ENCODE measurements at regions not wholly inside any gene's neighbourhood (a gene's known extent, or its start where the extent isn't known, plus 50 kb on each side); places are given as distances from the start of the nearest gene placed in this dataset.
"Not testable (repeated sequence)": the region's sequence is repeated elsewhere in the genome, so short reads cannot be mapped to it uniquely, and the experiment has no call there.

DNA sequence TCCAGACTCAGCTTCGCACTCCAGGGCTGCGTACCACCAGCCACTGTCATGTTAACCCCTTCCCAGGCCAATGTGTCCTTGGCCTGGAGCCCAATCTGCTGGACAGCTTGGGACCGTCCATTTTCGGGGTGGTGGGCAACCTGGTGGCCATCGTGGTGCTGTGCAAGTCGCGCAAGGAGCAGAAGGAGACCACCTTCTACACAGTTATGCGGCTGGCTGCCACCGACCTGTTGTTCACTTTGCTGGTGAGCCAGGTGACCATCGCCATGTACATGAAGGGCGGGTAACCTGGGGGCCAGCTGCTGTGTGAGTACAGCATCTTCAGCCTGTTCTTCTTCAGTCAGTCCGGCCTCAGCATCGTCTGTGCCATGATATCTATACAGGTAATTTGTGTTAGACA, 90.3 kb upstream of the ZNG1F start:
- DNase-seq (ENCODE audit: low spot score); intact Hi-C loops (cut with DNase I): not testable (repeated sequence)

DNA sequence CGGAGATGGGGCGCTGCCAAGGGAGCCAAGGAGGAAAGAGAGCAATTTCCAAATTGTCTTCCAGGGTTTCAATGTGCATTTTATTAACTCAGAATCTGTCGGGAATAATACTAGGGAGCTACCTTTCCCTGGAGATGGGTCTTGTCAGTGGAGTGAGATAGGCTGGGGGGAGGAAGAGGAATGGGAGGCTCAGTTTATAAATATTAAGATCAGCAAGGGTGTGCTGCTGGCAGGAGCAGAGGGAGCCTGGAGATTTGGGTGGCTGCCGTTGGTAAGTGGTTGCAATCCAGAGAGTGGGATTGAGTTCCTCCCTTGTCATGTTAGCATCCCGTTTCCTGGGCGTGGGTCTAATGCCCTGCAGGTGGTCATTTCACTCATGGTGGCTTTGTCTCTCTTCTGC, 89.9 kb upstream of the ZNG1F start:
- intact Hi-C loops (cut with DNase I) = not testable (repeated sequence)

DNA sequence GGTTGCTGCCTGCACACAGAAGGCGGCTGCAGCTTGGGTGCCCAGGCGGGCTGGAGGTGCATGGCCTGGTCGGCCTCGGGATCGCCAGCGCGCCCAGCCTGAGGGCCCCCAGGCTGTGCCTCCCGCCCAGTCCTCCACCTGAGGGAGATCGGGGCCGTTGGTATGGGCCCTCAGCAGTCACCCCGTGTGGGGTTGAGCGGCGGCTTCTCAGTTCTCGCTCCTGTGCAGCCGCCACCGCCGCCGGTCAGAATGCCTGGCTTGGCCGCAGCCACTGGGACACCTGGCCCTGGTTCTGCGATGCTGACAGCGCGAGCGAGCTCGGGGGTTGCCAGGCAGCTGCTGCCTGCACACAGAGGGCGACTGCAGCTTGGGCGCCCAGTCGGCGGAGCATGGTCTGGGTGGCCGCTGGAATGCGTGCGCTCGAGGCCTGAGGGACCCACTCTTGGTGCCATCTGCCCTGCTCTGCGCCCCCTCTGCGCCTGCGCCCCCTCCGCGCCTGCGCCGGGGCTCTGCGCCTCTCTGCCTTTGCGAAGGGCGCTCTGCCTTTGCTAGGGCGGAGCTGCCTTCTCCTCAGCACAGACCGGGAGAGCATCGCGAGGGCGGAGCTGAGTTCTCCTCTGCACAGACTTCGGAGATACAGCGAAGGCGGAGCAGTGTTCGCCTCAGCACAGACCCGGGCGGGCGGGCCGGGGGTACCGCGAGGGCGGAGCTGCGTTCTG, 84.6 kb upstream of the ZNG1F start:
- peak; percentile 87 for DNase-seq (ENCODE audit: low spot score)
- intact Hi-C loops (cut with DNase I) = not testable (repeated sequence)

More for the DNA sequence above, 89.9 kb upstream of the ZNG1F start:
- not testable (repeated sequence) for DNase-seq (ENCODE audit: low spot score)

DNA sequence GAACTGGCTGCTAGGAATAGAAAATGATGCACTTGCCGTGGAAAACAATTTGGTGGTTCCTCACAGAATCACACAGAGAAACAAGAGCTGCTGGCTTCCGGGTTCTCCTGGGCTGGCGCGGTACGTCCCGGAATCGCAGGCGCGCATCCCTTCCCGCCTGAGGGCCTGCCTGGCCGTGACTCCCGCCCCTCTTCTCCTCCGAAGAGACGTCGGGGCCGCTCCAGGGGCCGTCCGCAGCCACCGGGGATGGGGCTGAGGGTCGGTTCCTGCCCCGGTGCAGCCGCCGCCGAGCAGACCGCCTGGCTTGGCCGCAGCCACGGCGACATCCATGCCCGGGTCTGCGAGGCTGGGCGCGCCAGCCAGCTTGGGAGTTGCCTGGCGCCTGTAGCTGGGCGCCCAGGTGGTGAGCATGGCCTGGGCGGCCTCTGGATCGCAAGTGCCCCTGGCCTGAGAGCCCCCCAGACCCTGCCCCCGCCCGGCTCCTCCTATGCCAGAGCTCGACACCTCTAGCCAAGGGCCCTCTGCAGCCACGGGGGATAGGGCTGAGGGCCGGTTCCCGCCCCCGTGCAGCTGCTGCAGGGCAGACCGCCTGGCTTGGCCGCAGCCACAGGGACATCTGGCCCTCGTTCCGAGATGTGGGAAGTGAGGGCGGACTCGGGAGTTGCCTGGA, 83.9 kb upstream of the ZNG1F start:
- intact Hi-C loops (cut with DNase I) = not testable (repeated sequence)
- DNase-seq (ENCODE audit: low spot score) = peak; percentile 84

DNA sequence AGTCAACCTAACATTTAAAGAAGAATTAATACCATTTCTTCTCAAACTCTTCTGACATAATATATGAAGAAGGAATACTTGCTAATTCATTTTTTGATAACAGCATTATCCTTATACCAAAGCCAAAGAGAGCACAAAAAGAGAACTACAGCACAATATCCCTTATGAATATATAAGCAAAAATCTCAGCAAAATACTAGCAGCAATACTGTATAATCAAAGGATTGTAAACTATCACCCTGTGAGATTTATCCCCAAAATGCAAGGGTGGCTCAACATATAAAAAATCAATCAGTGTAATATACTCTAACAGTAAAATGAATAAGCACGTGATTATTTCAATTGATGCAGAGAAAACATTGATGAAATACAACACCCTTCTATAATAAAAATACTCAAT, 81.9 kb upstream of the ZNG1F start:
- DNase-seq (ENCODE audit: low spot score); intact Hi-C loops (cut with DNase I): not testable (repeated sequence)

DNA sequence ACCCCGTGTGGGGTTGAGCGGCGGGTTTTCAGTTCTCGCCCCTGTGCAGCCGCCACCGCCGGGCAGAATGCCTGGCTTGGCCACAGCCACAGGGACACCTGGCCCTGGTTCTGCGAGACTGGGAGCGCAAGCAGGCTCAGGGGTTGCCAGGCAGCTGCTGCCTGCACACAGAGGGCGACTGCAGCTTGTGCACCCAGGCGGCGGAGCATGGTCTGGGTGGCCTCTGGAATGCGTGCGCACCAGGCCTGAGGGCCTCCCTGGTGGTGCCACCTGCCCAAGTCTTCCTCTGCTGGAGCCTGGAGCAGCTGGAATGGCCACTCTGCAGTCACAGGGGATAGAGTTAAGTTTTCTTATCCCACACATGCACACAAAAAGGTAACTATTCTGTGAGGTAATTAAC, 80.4 kb upstream of the ZNG1F start:
- DNase-seq (ENCODE audit: low spot score); intact Hi-C loops (cut with DNase I): not testable (repeated sequence)

DNA sequence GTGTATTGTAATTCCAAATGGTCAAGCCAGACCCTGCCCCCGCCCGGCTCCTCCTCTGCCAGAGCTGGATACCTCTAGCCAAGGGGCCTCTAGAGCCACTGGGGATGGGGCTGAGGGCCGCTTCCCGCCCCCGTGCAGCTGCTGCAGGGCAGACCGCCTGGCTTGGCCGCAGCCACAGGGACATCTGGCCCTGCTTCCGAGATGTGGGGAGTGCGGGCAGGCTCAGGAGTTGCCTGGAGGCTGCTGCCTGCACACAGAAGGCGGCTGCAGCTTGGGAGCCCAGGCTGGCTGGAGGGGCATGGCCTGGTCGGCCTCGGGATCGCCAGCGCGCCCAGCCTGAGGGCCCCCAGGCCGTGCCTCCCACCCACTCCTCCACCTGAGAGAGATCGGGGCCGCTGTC, 79.9 kb upstream of the ZNG1F start:
- intact Hi-C loops (cut with DNase I); DNase-seq (ENCODE audit: low spot score): not testable (repeated sequence)

DNA sequence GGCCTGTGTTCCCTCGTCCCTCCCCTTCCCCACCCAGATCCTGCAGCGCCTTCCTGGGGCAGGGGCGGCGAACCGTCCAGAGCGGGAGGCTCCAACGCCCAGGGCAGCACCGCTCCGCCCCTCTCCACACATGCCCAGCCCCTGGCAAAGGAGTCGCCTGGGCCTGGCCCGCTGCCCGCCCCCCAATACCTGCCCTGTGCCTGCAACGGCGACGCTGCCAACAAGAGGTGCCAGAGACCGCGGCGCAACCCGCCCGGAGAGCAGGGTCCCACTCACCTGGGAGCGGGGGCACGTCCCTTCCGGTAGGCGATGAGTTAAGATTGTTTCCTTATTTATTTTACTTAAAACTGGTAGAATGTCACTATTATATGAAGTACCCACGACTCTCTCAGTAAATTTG, 77.5 kb upstream of the ZNG1F start:
- intact Hi-C loops (cut with DNase I); DNase-seq (ENCODE audit: low spot score): not testable (repeated sequence)

DNA sequence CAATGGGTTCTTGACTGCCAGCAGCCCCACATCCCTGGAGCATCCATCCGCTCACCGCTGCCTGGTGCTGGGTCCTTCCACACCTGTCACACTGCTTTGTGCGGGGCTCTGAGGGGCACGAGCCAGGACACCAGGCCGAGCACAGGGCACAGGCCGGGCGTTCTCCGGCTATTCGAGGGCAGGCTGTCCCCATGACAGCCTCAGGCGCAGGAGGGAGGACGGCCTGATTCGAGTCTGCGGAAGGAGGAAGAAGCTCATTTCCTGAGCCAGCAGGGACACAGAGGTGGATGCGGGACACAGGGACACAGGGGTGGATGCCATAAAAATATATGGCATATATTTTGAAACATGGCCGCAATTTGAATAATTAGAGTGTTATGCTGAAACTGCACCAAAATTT, 76.9 kb upstream of the ZNG1F start:
- DNase-seq (ENCODE audit: low spot score) = peak; percentile 79
- intact Hi-C loops (cut with DNase I) = not testable (repeated sequence)

DNA sequence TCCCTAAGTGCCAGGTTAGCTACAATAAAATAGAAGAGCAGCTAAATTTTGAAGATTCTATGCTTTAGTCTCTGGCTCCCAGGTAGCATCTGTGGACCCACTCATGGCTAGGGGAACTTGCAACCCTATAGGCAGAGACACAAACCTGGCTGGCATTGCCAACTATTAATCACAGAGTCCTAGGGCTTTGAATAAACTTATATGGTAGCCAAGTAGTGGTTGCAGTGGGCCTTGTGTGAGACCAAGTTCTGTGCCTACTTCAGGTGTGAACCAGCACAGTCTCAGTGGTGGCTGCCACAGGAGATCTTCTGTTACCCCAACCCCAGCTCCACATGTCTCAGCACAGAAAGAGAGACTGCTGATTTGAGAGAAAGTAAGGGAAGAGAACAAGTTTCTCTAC, 62.9 kb upstream of the ZNG1F start:
- intact Hi-C loops (cut with DNase I); DNase-seq (ENCODE audit: low spot score): not testable (repeated sequence)

DNA sequence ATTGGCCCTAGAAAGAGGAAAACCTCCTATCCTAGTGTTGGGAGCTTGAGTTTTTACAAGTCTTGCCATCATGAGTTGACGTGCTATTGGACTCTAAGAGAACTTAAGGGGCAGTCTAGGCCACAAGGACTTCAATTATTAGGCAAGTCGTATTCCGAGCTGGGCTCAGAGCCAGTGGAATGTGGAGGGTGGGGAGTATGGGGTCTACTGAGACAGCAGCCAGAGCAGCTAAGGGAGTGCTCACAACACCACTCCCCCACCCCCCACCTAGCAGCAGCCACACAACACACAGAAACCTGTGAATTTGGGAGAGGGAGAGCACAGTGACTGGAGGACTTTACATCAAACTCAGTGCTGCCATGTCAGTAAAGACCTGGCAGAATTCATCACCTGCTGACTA, 62.0 kb upstream of the ZNG1F start:
- intact Hi-C loops (cut with DNase I); DNase-seq (ENCODE audit: low spot score): not testable (repeated sequence)

DNA sequence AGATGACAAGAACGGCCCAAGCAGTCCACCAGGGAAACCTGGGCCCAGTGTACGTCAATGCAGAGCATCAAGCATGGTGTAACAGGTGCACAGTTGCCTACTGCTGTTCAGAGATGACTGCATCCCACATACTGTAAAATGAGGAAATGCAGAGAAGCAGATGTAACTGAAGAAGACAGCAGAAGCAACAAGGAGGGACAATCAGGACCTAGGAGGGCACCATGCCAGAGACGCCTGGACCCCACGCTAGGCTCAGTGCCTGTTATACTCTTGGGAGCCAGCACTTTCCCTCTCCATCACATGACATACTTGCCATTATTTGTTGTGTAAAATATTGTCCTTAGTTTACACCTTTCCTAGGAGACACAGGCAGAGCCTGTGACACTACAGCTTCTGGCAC, 57.6 kb upstream of the ZNG1F start:
- intact Hi-C loops (cut with DNase I); DNase-seq (ENCODE audit: low spot score): not testable (repeated sequence)

Data from cardiac septum (tissue), 1 donor.